Stimulated activated CD4-positive, alpha-beta T cell treated with anti-CD3 and anti-CD28 coated beads, TNF-alpha, amount 100 ng/mL, for 48 hours (primary cell): ENCODE measurements at regions not wholly inside any gene's neighbourhood (a gene's known extent, or its start where the extent isn't known, plus 50 kb on each side); places are given as distances from the start of the nearest gene placed in this dataset.

Source experiments
- DNase-seq, 3 donors: peaks; one replicate each; pipeline ENCODE4 v3.0.0-alpha.2; 2020; ENCODE audit warnings: low read depth in 3 of 3

GRCh38 chr7:113710310-113711096 lies 208.3 kb downstream of the PPP1R3A start:
- DNase-seq: peak in 1 of 3 donors; percentile 40

- DNase-seq: no peak
Observed at GRCh38 chr7:113705439-113705838, 213.4 kb downstream of the PPP1R3A start.

- no peak for DNase-seq
Observed at GRCh38 chr7:113698556-113699220, 220.1 kb downstream of the PPP1R3A start.

GRCh38 chr7:113694149-113694548 lies 224.7 kb downstream of the PPP1R3A start:
- no peak for DNase-seq

- no peak for DNase-seq
Observed at GRCh38 chr7:113684165-113684564, 234.6 kb downstream of the PPP1R3A start.

- DNase-seq: no peak
Observed at GRCh38 chr7:113677811-113678210, 241.0 kb downstream of the PPP1R3A start.

- no peak for DNase-seq
Observed at GRCh38 chr7:113664867-113665266, 253.9 kb downstream of the PPP1R3A start.

GRCh38 chr7:113659416-113659815 lies 259.4 kb downstream of the PPP1R3A start:
- DNase-seq: no peak

GRCh38 chr7:113657603-113658002 lies 261.2 kb downstream of the PPP1R3A start:
- no peak for DNase-seq

GRCh38 chr7:113652501-113652900 lies 266.3 kb downstream of the PPP1R3A start:
- DNase-seq: no peak

- DNase-seq: no peak
Observed at GRCh38 chr7:113649556-113649955, 269.3 kb downstream of the PPP1R3A start.

- DNase-seq: no peak
Observed at GRCh38 chr7:113639221-113639620, 279.6 kb downstream of the PPP1R3A start.

GRCh38 chr7:113636727-113637421 lies 281.9 kb downstream of the PPP1R3A start:
- no peak for DNase-seq

- DNase-seq: no peak
Observed at GRCh38 chr7:113635492-113635891, 283.3 kb downstream of the PPP1R3A start.

- DNase-seq: no peak
Observed at GRCh38 chr7:113633073-113633472, 285.7 kb downstream of the PPP1R3A start.

GRCh38 chr7:113628948-113629847 lies 289.6 kb downstream of the PPP1R3A start:
- no peak for DNase-seq

- DNase-seq: no peak
Observed at GRCh38 chr7:113625494-113626102, 293.2 kb downstream of the PPP1R3A start.

GRCh38 chr7:113622796-113623195 lies 296.0 kb downstream of the PPP1R3A start:
- DNase-seq: no peak

- no peak for DNase-seq
Observed at GRCh38 chr7:113610572-113610971, 308.2 kb downstream of the PPP1R3A start.

GRCh38 chr7:113608782-113609181 lies 310.0 kb downstream of the PPP1R3A start:
- DNase-seq: no peak

GRCh38 chr7:113606325-113606724 lies 312.5 kb downstream of the PPP1R3A start:
- DNase-seq: no peak
